LNCAP (cell line): ENCODE measurements at regions not wholly inside any gene's neighbourhood (a gene's known extent, or its start where the extent isn't known, plus 50 kb on each side); places are given as distances from the start of the nearest gene placed in this dataset.

ENCODE experiments used
- TF ChIP-seq, protein P1 (sequence below): fragments of 450-650 bp; IDR thresholded peaks from 2 replicates; pipeline ENCODE4 v1.5.1; 2017; ENCODE audit warnings: mild to moderate bottlenecking

DNA sequence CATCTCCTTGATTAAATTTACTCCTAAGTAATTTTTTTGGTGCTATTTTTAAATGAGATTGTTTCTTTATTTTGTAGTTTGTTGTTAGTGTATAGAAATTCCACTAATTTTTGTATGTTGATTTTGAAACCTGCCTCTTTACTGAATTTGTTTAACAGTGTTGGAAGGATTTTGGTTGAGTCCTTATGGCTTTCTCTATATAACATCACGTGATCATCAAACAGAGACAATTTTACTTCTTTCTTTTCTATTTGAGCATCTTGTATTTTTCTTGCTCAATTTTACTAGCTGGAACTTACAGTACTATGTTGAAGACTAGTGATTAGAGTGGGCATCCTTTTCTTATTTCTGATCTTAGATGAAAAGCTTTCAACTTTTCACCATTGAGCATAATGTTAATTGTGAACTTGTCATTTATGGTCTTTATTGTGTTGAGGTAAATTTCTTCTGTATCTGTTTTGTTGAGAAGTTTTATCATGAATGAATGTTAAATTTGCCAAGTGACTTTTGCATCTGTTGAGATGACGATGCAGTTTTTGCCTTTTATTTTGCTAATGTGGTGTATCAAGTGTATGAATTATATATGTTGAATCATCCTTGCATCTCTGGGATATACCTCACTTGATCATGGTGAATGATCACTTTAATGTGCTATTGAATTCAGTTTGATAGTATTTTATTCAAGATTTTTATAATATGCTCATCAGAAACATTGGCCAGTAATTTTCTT is 645.3 kb upstream of the DDX18 start:
- TF ChIP-seq, protein P1, sequence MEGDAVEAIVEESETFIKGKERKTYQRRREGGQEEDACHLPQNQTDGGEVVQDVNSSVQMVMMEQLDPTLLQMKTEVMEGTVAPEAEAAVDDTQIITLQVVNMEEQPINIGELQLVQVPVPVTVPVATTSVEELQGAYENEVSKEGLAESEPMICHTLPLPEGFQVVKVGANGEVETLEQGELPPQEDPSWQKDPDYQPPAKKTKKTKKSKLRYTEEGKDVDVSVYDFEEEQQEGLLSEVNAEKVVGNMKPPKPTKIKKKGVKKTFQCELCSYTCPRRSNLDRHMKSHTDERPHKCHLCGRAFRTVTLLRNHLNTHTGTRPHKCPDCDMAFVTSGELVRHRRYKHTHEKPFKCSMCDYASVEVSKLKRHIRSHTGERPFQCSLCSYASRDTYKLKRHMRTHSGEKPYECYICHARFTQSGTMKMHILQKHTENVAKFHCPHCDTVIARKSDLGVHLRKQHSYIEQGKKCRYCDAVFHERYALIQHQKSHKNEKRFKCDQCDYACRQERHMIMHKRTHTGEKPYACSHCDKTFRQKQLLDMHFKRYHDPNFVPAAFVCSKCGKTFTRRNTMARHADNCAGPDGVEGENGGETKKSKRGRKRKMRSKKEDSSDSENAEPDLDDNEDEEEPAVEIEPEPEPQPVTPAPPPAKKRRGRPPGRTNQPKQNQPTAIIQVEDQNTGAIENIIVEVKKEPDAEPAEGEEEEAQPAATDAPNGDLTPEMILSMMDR = no peak

DNA sequence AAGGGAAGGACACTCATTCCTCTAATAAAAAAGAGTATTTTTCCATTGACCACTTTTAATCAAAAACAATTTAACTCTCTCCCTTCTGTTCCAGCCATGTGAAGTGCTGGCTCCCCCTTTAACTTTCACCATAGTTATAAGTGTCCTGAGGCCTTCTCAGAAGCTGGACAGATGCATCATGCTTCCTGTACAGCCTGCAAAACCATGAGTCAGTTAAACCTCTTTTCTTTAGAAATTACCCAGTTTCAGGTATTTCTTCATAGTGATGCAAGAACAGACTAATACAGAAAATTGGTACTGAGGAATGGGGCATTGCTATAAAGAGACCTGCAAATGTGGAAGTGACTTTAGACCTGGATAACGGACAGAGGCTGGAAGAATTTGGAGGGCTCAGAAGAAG is 643.6 kb upstream of the DDX18 start:
- TF ChIP-seq, protein P1 = no peak

DNA sequence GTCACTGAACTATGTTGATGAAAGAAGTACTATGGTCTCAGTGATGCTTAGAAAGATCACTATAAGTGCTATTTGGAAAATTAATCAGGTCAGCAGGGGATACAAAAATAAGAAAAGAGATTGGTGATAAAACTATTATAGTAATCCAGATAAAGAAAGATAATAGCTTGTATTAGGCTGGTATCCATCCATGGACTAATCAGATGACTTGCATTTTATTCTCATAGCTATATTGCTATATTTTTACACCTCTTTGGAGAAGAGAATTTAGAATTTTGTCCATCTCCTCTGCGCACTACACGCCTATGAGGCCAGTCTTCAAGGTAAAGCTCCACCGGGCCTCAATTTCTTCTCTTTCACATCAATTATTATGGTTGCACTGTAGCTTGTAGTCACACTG is 635.1 kb upstream of the DDX18 start:
- TF ChIP-seq, protein P1 = no peak

- TF ChIP-seq, protein P1 = no peak
Observed at GRCh38 chr2:117190856-117191559, 623.5 kb upstream of the DDX18 start.

- TF ChIP-seq, protein P1 = no peak
Observed at GRCh38 chr2:117195381-117195780, 619.1 kb upstream of the DDX18 start.

- TF ChIP-seq, protein P1 = no peak
Observed at GRCh38 chr2:117199511-117199910, 615.0 kb upstream of the DDX18 start.

- TF ChIP-seq, protein P1 = no peak
Observed at GRCh38 chr2:117212562-117212961, 601.9 kb upstream of the DDX18 start.
